ENCODE measurements at regions not wholly inside any gene's neighbourhood (a gene's known extent, or its start where the extent isn't known, plus 50 kb on each side); places are given as distances from the start of the nearest gene placed in this dataset.
"Not testable (repeated sequence)": the region's sequence is repeated elsewhere in the genome, so short reads cannot be mapped to it uniquely, and the experiment has no call there.

DNA sequence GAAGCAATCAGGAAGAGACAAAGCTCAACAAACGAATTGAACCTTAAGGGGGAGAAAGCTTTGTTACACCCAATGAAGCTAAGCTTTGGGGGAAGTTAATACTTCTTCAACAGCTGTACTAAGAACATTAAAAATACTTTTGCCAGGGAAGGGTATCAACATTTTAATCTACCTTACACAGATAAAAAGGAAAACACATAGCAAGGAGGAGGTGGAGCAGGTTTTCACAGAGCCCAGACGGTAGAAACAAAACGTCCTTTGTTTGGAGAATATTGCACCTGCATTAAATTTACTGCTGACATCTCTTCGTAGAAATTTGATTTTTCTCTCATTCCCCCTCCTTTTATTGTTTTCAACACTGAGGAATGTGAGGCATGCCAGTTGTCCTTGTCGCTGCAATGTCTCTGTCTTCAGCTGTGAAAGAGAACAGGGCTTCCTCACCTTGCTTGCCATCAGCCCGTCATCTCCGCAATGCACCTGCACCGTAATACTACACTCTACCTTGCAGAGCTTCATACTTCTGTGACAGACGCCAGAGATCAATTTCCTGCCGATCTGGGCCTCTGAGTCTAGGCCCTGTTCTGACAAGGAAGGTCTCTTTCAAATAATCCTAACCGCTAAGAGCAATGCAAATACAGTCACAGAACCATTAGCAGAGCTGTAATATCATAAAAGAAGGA is 270.8 kb downstream of the SPRY2 start:
- no peak overlapping the region for H3K27ac ChIP-seq (ENCODE audit: low read length)
- no peak overlapping the region for H3K4me3 ChIP-seq (ENCODE audit: low read length)
- H3K27me3 ChIP-seq (ENCODE audit: control insufficient read depth, insufficient read depth) = no peaks in the 10 kb centered on the region
- intact Hi-C loops (cut with DNase I) = no loop called here
- DNase-seq (no peak), ATAC-seq (no peak)
- WGBS = 78% methylated on average over 11 of the region's 11 CpGs
- no peaks in the 10 kb centered on the region for H3K9me3 ChIP-seq (ENCODE audit: control insufficient read depth, low read length)
- H3K4me1 ChIP-seq (ENCODE audit: control insufficient read depth, insufficient read depth, low read length) = no peaks in the 10 kb centered on the region

DNA sequence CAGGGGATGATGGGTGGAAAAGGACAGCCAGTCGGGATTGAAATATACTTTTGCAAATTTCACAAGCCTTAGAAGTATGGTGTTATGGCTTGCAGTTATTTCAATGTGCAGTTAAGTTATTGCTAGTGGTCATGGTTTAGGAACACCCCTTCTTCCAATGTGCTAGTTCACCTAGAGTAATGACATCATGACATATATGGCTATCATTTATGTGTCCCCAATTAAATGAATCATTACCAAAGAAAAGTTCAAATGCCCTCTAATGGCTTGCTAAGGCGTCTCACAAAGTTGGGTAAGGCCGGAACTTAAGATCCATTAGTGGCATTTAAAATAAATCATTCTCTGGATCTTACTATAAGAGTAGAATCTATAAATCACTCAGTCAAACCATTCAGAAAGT is 271.6 kb downstream of the SPRY2 start:
- intact Hi-C loops (cut with DNase I) = no loop called here
- H3K27me3 ChIP-seq (ENCODE audit: control insufficient read depth, insufficient read depth) = no peaks in the 10 kb centered on the region
- WGBS = 88% methylated on average over 3 of the region's 3 CpGs
- ATAC-seq (no peak), DNase-seq (no peak)
- H3K9me3 ChIP-seq (ENCODE audit: control insufficient read depth, low read length) = no peaks in the 10 kb centered on the region
- H3K27ac ChIP-seq (ENCODE audit: low read length) = no peak overlapping the region
- H3K4me3 ChIP-seq (ENCODE audit: low read length) = no peak overlapping the region
- no peaks in the 10 kb centered on the region for H3K4me1 ChIP-seq (ENCODE audit: control insufficient read depth, insufficient read depth, low read length)

DNA sequence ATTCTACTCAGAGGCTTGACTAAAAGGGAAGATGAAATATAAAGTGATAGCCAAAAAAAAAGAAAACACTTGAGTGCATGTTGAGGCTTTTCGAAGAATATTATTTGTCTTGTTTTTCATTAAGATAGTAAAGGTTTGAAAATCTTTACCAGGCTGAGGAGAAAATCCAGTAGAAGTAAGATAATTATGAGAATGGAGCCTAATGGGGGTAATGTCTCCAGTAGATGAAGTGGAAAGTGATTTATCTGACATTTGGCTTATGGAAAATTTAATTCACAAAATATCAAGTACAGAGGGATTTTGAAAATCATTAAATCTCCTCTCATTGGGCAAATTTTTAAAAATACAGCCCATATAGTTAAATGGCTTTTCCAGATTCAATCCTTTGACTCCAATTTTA is 274.9 kb downstream of the SPRY2 start:
- 91% methylated on average over 1 of the region's 1 CpG for WGBS
- Histone ChIP-seq H3K9me3 (ENCODE audit: control insufficient read depth, low read length) (no peaks in the 10 kb centered on the region), H3K27ac (ENCODE audit: low read length) (no peak overlapping the region), H3K27me3 (ENCODE audit: control insufficient read depth, insufficient read depth) (no peaks in the 10 kb centered on the region), H3K4me3 (ENCODE audit: low read length) (no peak overlapping the region), H3K4me1 (ENCODE audit: control insufficient read depth, insufficient read depth, low read length) (no peaks in the 10 kb centered on the region)
- intact Hi-C loops (cut with DNase I) = no loop called here
- DNase-seq = no peak
- no peak for ATAC-seq

DNA sequence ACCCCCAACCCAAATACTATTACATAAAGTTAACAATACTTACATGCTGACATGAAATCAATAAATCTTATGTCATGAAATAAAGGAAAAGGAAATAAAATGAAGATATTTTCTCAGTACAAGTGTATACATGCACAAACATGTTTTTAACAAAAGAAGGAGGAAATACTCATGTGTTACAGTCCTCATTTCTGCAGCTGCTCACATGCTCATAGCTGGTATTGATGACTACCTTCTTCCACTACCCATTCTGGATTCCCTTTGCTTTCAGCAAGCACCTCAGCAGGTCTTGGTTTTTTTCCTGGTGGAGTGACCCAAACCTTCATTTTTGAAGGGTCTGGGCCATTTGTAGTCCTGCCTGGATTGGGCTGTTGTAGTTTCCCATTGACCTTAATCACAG is 278.5 kb downstream of the SPRY2 start:
- H3K4me3 ChIP-seq (ENCODE audit: low read length); intact Hi-C loops (cut with DNase I); H3K4me1 ChIP-seq (ENCODE audit: control insufficient read depth, insufficient read depth, low read length); H3K27ac ChIP-seq (ENCODE audit: low read length); H3K27me3 ChIP-seq (ENCODE audit: control insufficient read depth, insufficient read depth); ATAC-seq; H3K9me3 ChIP-seq (ENCODE audit: control insufficient read depth, low read length); DNase-seq: not testable (repeated sequence)

DNA sequence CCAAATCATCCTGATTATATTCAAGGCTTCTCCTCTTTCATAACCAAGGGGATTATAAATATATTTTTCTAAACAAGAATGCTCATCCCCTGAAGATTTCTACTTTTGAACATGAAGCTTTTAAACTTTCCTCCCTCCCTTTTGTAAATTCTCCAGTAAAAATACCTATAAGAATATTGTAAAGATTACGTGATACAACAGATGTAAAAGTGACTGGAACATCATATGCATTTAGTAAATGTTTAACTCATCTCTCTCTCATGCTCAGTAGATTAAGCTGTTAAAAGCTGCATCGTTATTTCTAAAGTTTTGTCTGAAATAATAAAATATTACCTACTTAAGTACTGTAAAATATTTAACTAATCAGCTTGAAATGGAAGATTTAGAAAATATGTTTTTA is 281.1 kb downstream of the SPRY2 start:
- H3K4me3 ChIP-seq (ENCODE audit: low read length) = no peak overlapping the region
- no peaks in the 10 kb centered on the region for H3K27me3 ChIP-seq (ENCODE audit: control insufficient read depth, insufficient read depth)
- WGBS = 91% methylated on average over 2 of the region's 2 CpGs
- intact Hi-C loops (cut with DNase I) = no loop called here
- DNase-seq (no peak), ATAC-seq (no peak)
- H3K4me1 ChIP-seq (ENCODE audit: control insufficient read depth, insufficient read depth, low read length) = no peaks in the 10 kb centered on the region
- H3K9me3 ChIP-seq (ENCODE audit: control insufficient read depth, low read length) = no peaks in the 10 kb centered on the region
- no peak overlapping the region for H3K27ac ChIP-seq (ENCODE audit: low read length)

DNA sequence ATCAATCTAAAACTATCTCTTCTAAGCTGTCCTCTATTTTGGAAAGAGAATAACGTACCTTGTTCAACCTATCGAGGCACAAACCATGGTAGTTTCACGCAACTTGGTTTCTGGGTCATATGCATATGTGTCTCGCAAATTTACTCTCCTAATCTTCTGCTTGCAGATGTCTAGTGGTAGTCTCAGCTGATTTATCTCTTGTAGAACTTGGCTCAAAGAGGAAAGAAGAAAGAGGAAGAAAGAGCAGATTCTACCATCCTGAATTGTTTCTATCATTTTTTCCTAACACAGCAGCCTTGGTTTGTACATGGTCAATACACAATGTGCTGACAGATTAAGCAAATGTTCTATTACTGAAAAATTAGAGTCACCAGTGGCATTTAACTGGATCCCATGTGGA is 282.3 kb downstream of the SPRY2 start:
- DNase-seq (no peak), ATAC-seq (no peak)
- WGBS = 94% methylated on average over 4 of the region's 4 CpGs
- Histone ChIP-seq H3K27ac (ENCODE audit: low read length) (no peak overlapping the region), H3K4me1 (ENCODE audit: control insufficient read depth, insufficient read depth, low read length) (no peaks in the 10 kb centered on the region), H3K4me3 (ENCODE audit: low read length) (no peak overlapping the region), H3K27me3 (ENCODE audit: control insufficient read depth, insufficient read depth) (no peaks in the 10 kb centered on the region), H3K9me3 (ENCODE audit: control insufficient read depth, low read length) (no peaks in the 10 kb centered on the region)
- intact Hi-C loops (cut with DNase I) = no loop called here

DNA sequence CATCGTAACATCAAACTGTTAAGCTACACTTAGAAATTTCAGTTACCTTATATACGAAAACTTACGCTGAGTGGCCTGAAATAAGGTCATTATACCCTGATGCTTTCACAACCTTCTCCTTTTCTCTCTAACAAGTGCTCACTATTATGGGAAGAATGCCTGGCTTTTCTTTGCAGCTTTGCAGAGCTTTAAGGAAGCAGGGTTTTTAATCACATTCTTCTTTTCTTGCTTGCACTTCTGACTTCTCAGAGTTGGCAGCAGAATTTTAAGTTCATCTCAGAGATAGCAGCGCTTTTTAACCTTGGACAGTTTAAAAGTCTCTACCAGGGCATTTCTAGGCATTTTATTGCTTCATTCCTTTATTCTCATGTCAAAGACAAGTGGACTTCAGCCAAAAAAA is 285.1 kb downstream of the SPRY2 start:
- ATAC-seq = no peak
- Histone ChIP-seq H3K27ac (ENCODE audit: low read length) (no peak overlapping the region), H3K9me3 (ENCODE audit: control insufficient read depth, low read length) (no peaks in the 10 kb centered on the region), H3K4me3 (ENCODE audit: low read length) (no peak overlapping the region), H3K4me1 (ENCODE audit: control insufficient read depth, insufficient read depth, low read length) (no peaks in the 10 kb centered on the region), H3K27me3 (ENCODE audit: control insufficient read depth, insufficient read depth) (no peaks in the 10 kb centered on the region)
- intact Hi-C loops (cut with DNase I) = no loop called here
- DNase-seq = no peak
- 83% methylated on average over 4 of the region's 4 CpGs for WGBS

DNA sequence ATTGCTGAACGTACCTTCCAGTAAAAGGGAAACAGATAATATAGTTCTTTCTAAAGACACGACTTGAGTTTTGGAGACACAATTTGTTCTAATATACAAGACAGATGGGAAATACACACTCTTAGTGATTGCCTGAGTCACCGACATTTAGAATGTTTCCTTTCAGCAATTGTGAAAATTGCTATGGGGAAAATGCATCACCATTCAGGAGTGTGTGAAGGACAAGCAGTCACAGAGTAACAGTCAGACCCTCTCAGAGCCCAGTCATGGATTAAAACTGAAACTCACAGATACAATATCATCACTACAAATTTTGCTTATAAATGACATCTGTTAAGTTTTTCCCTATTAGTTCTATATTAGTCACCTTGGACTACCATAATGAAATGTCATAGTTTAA is 286.1 kb downstream of the SPRY2 start:
- H3K27ac ChIP-seq (ENCODE audit: low read length) = no peak overlapping the region
- 82% methylated on average over 3 of the region's 3 CpGs for WGBS
- no peaks in the 10 kb centered on the region for H3K27me3 ChIP-seq (ENCODE audit: control insufficient read depth, insufficient read depth)
- no peaks in the 10 kb centered on the region for H3K4me1 ChIP-seq (ENCODE audit: control insufficient read depth, insufficient read depth, low read length)
- no peak for DNase-seq
- H3K4me3 ChIP-seq (ENCODE audit: low read length) = no peak overlapping the region
- ATAC-seq = no peak
- H3K9me3 ChIP-seq (ENCODE audit: control insufficient read depth, low read length) = no peaks in the 10 kb centered on the region
- intact Hi-C loops (cut with DNase I) = no loop called here

DNA sequence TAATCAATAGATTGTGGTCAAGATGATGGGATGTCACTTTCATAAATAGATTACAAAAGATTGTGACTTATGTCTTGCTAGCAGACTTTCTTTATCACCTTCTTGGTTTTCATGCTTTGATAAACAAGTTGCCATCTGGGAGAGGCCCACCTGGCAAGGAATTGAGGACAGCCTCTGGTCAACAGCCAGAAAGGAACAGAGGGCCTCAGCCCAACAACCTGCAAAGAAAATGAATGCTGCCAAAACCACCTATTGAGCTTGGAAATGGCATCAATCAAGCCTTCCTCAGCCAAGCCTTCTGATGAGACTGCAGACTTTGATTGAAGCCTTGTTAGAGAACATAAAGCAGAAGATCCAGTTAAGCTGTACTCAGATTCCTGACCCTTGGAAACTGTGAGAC is 288.6 kb downstream of the SPRY2 start:
- no peak for DNase-seq
- no peaks in the 10 kb centered on the region for H3K9me3 ChIP-seq (ENCODE audit: control insufficient read depth, low read length)
- H3K27me3 ChIP-seq (ENCODE audit: control insufficient read depth, insufficient read depth) = no peaks in the 10 kb centered on the region
- no peak overlapping the region for H3K4me3 ChIP-seq (ENCODE audit: low read length)
- H3K4me1 ChIP-seq (ENCODE audit: control insufficient read depth, insufficient read depth, low read length) = no peaks in the 10 kb centered on the region
- no peak for ATAC-seq
- intact Hi-C loops (cut with DNase I) = no loop called here
- H3K27ac ChIP-seq (ENCODE audit: low read length) = no peak overlapping the region

DNA sequence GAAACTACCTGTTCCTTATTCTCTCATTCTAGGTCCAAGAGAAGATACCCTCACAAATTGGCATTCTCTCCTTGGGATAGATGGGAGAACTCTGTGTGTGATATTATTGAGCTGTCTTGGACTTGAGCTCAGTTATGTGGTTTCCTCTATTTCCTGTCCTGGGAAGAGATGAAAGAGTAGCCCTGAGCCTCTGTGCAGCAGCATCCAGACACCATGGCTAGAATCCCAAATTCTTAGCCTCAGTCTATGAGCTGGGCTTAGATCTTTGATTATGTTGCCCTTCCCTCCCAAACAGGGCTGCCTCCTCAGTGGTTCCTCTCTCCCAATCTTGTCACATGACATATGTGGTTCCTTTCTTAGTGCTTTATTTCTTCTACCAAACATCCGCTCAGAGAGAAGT is 290.7 kb downstream of the SPRY2 start:
- DNase-seq (no peak), ATAC-seq (no peak)
- H3K4me3 ChIP-seq (ENCODE audit: low read length) = no peak overlapping the region
- H3K9me3 ChIP-seq (ENCODE audit: control insufficient read depth, low read length) = no peaks in the 10 kb centered on the region
- H3K27me3 ChIP-seq (ENCODE audit: control insufficient read depth, insufficient read depth) = no peaks in the 10 kb centered on the region
- intact Hi-C loops (cut with DNase I) = no loop called here
- no peak overlapping the region for H3K27ac ChIP-seq (ENCODE audit: low read length)
- 97% methylated on average over 1 of the region's 1 CpG for WGBS
- no peaks in the 10 kb centered on the region for H3K4me1 ChIP-seq (ENCODE audit: control insufficient read depth, insufficient read depth, low read length)

DNA sequence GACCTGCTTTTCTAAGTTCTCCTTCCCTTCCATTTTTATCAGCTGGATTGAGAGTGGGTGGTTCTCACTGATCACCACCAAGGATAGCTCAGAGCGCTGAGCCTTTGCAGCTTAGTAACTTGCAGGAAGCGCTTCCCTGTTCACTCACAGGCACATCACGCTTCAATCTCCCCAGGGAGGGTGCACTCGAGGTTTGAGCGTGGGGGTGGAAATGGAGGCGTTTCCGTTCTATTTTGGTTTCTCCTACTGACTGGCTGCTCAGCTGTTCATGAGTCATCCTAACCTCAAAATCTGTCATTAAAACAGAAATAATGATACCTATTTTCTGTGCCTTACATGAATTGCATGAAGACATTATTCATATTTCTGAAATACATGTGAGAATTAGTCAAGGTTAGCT is 292.1 kb downstream of the SPRY2 start:
- intact Hi-C loops (cut with DNase I) = no loop called here
- DNase-seq (peak; percentile 82 to 86 (median 85)), ATAC-seq (peak; percentile 97 to 99)
- Histone ChIP-seq H3K4me1 (ENCODE audit: control insufficient read depth, insufficient read depth, low read length) (no peaks in the 10 kb centered on the region), H3K27ac (ENCODE audit: low read length) (no peak overlapping the region), H3K27me3 (ENCODE audit: control insufficient read depth, insufficient read depth) (no peaks in the 10 kb centered on the region), H3K4me3 (ENCODE audit: low read length) (no peak overlapping the region), H3K9me3 (ENCODE audit: control insufficient read depth, low read length) (no peaks in the 10 kb centered on the region)
- under 1% methylated on average over 7 of the region's 7 CpGs for WGBS

DNA sequence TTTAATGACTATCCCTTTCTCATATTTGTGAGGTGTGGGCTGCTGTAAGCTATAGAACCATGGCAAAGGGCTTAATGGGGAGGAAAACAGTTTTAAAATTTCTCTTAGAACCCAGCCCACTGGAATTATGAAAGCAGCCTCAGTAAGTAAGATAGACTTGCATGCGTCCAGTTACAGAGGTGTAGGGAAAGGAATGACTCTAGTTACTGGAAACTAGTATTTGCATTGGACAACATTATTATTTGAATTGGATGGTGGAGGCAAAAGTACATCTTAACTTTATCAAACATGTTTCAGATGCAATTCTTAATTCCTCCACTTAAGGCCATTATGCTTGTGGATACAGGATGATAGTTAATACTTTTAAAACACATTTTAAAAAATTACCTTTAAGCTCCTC is 292.9 kb downstream of the SPRY2 start:
- ATAC-seq (no peak), DNase-seq (no peak)
- no peaks in the 10 kb centered on the region for H3K27me3 ChIP-seq (ENCODE audit: control insufficient read depth, insufficient read depth)
- WGBS = 44% methylated on average over 1 of the region's 1 CpG
- H3K9me3 ChIP-seq (ENCODE audit: control insufficient read depth, low read length) = no peaks in the 10 kb centered on the region
- no peak overlapping the region for H3K4me3 ChIP-seq (ENCODE audit: low read length)
- H3K4me1 ChIP-seq (ENCODE audit: control insufficient read depth, insufficient read depth, low read length) = no peaks in the 10 kb centered on the region
- H3K27ac ChIP-seq (ENCODE audit: low read length) = no peak overlapping the region
- intact Hi-C loops (cut with DNase I) = no loop called here
